PC-9 (cell line): ENCODE measurements at regions not wholly inside any gene's neighbourhood (a gene's known extent, or its start where the extent isn't known, plus 50 kb on each side); places are given as distances from the start of the nearest gene placed in this dataset.

Source experiments
- EZH2 ChIP-seq: fragments of 200-600 bp; sonication (generic); IDR thresholded peaks from 2 replicates; pipeline ENCODE4 v1.8.0; 2017; ENCODE audit warnings: antibody characterized with exemption, low read depth
- TF ChIP-seq, protein P1 (sequence below): fragments of 200-600 bp; sonication (generic); conservative IDR thresholded peaks from 2 replicates; pipeline ENCODE4 v1.6.1; 2017; ENCODE audit warnings: mixed run types, antibody characterized with exemption, mild to moderate bottlenecking, moderate library complexity

DNA sequence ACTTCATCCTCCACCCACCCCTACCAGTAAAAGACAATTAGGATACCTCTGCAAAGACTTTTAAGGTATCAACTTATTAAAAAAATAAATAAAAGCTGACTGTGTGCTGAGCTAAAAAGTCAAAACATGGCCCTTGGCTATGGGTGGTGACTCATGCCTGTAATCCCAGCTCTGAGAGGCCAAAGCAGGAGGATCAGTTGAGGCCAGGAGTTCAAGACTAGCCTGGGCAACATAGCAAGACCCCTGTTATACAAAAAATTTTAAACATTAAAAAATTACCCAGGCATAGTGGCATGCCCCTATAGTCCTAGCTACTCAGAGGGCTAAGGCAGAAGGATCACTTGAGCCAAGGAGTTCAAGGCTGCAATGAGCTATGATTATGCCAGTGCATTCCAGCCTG is 110.8 kb upstream of the FOXN2 start:
- TF ChIP-seq, protein P1, sequence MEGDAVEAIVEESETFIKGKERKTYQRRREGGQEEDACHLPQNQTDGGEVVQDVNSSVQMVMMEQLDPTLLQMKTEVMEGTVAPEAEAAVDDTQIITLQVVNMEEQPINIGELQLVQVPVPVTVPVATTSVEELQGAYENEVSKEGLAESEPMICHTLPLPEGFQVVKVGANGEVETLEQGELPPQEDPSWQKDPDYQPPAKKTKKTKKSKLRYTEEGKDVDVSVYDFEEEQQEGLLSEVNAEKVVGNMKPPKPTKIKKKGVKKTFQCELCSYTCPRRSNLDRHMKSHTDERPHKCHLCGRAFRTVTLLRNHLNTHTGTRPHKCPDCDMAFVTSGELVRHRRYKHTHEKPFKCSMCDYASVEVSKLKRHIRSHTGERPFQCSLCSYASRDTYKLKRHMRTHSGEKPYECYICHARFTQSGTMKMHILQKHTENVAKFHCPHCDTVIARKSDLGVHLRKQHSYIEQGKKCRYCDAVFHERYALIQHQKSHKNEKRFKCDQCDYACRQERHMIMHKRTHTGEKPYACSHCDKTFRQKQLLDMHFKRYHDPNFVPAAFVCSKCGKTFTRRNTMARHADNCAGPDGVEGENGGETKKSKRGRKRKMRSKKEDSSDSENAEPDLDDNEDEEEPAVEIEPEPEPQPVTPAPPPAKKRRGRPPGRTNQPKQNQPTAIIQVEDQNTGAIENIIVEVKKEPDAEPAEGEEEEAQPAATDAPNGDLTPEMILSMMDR = no peak
- no peak for TF ChIP-seq EZH2
